Left renal cortex interstitium (tissue), 4 donors: ENCODE measurements at regions not wholly inside any gene's neighbourhood (a gene's known extent, or its start where the extent isn't known, plus 50 kb on each side); places are given as distances from the start of the nearest gene placed in this dataset.
"Not testable (repeated sequence)": the region's sequence is repeated elsewhere in the genome, so short reads cannot be mapped to it uniquely, and the experiment has no call there.

ENCODE experiments used
- DNase-seq, 4 donors: peaks; one replicate each; pipeline ENCODE4 v3.0.0-alpha.2; 2013; ENCODE audit warnings: low read depth in 4 of 4, low spot score in 2 of 4, missing footprints in 1 of 4

- DNase-seq: no peak
Measured at GRCh38 chr5:74389531-74390305, 250.8 kb downstream of the ENC1 start.

- DNase-seq: not testable (repeated sequence)
Measured at GRCh38 chr5:74388411-74388810, 252.1 kb downstream of the ENC1 start.

- no peak for DNase-seq
Measured at GRCh38 chr5:74386571-74387334, 253.8 kb downstream of the ENC1 start.

GRCh38 chr5:74384851-74385250, 255.7 kb downstream of the ENC1 start:
- DNase-seq: peak in 2 of 4 donors; percentile 52 to 69

- no peak for DNase-seq
Measured at GRCh38 chr5:74382987-74383593, 257.4 kb downstream of the ENC1 start.

GRCh38 chr5:74382123-74382855, 258.2 kb downstream of the ENC1 start:
- DNase-seq: no peak

- no peak for DNase-seq
Measured at GRCh38 chr5:74380193-74380592, 260.3 kb downstream of the ENC1 start.

GRCh38 chr5:74378464-74378863, 262.1 kb downstream of the ENC1 start:
- no peak for DNase-seq

- DNase-seq: no peak
Measured at GRCh38 chr5:74376187-74376586, 264.3 kb downstream of the ENC1 start.

- no peak for DNase-seq
Measured at GRCh38 chr5:74375271-74375670, 265.3 kb downstream of the ENC1 start.

- DNase-seq: no peak
Measured at GRCh38 chr5:74374656-74375055, 265.9 kb downstream of the ENC1 start.

- no peak for DNase-seq
Measured at GRCh38 chr5:74373076-74373475, 267.5 kb downstream of the ENC1 start.

- DNase-seq: no peak
Measured at GRCh38 chr5:74372502-74373064, 267.9 kb downstream of the ENC1 start.

- DNase-seq: no peak
Measured at GRCh38 chr5:74372051-74372450, 268.5 kb downstream of the ENC1 start.

- DNase-seq: no peak
Measured at GRCh38 chr5:74371621-74372020, 268.9 kb downstream of the ENC1 start.

GRCh38 chr5:74370168-74370567, 270.4 kb downstream of the ENC1 start:
- DNase-seq: no peak

GRCh38 chr5:74369173-74369572, 271.4 kb downstream of the ENC1 start:
- no peak for DNase-seq

GRCh38 chr5:74367934-74368333, 272.6 kb downstream of the ENC1 start:
- DNase-seq: no peak

GRCh38 chr5:74367241-74367733, 273.2 kb downstream of the ENC1 start:
- no peak for DNase-seq

GRCh38 chr5:74365723-74366122, 274.8 kb downstream of the ENC1 start:
- no peak for DNase-seq
